ENCODE measurements at regions not wholly inside any gene's neighbourhood (a gene's known extent, or its start where the extent isn't known, plus 50 kb on each side); places are given as distances from the start of the nearest gene placed in this dataset.

DNA sequence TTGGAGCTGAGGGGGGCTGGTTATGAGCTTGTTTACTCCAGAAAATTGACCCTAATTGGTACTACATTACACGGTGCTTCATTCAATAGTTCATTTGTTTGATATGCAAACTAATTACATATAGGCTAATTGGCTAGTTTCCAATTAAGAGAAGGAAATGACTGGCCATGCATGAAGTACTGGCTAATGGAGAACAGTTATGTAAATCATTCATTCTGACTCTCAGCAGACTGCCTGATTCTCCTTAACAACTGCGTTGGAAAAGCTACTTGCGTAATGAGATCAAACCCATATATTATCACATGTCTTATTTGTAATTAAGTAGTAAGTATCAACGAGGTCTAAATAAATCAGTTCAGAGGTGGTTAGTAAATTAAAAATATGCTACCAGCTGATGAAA is 81.8 kb upstream of the CTTNBP2 start:
- H2AFZ ChIP-seq (ENCODE audit: control insufficient read depth, low read length) = no peak overlapping the region
- no peak for TF ChIP-seq EZH2 (IDR thresholded peaks at IDR 0.05; ENCODE audit: low read length)
- TF ChIP-seq CTCF (optimal IDR thresholded peaks at IDR 0.05 in 1 of 3, IDR thresholded peaks at IDR 0.05 in 1 of 3, conservative IDR thresholded peaks at IDR 0.05 in 1 of 3; ENCODE audit: extremely low read depth in 1 of 3, insufficient read depth in 2 of 3, low read length in 3 of 3) = no peak
- no peaks in the 10 kb centered on the region for H3K9me1 ChIP-seq (ENCODE audit: control insufficient read depth, extremely low read depth, insufficient read depth, low read length)
- H4K20me1 ChIP-seq (ENCODE audit: control insufficient read depth, extremely low read depth, insufficient read depth, low read length) = no peaks in the 10 kb centered on the region
- FAIRE-seq (no peak), DNase-seq (ENCODE audit: low read depth, low spot score) (no peak)
- H3K79me2 ChIP-seq (ENCODE audit: control insufficient read depth, insufficient read depth, low read length) = no peaks in the 10 kb centered on the region
- H3K27ac ChIP-seq (ENCODE audit: control insufficient read depth, insufficient read depth, low read length) = no peak overlapping the region
- no peak overlapping the region for H3K4me2 ChIP-seq (ENCODE audit: control insufficient read depth, extremely low read depth, insufficient read depth, low read depth, low read length)
- no peaks in the 10 kb centered on the region for H3K9me3 ChIP-seq (ENCODE audit: control insufficient read depth, low read depth, low read length)
- no peaks in the 10 kb centered on the region for H3K36me3 ChIP-seq (ENCODE audit: control insufficient read depth in 2 of 2, extremely low read depth in 1 of 2, insufficient read depth in 2 of 2, low read length in 2 of 2)
- dilution Hi-C loops (cut with MboI; ENCODE audit: extremely low pct_ligation_motif_present, low sequenced_read_pairs) = no loop called here
- H3K27me3 ChIP-seq (ENCODE audit: control insufficient read depth, extremely low read depth, insufficient read depth, low read length) = no peaks in the 10 kb centered on the region
- H3K4me3 ChIP-seq (ENCODE audit: control insufficient read depth in 2 of 3, extremely low read depth in 1 of 3, insufficient read depth in 2 of 3, low read depth in 1 of 3, low read length in 3 of 3) = no peak overlapping the region
- no peak overlapping the region for H3K9ac ChIP-seq (ENCODE audit: control insufficient read depth, extremely low read depth, insufficient read depth, low read length)
- peaks cover 19% of the 10 kb centered on the region for H3K4me1 ChIP-seq (ENCODE audit: control insufficient read depth, extremely low read depth, insufficient read depth, low read length)

GRCh38 chr7:117960351-117960750 is 87.1 kb upstream of the CTTNBP2 start:
- FAIRE-seq = no peak
- Histone ChIP-seq H3K27ac (ENCODE audit: control insufficient read depth, insufficient read depth, low read length) (no peak overlapping the region), H2AFZ (ENCODE audit: control insufficient read depth, low read length) (no peak overlapping the region), H3K4me1 (ENCODE audit: control insufficient read depth, extremely low read depth, insufficient read depth, low read length) (no peaks in the 10 kb centered on the region), H3K4me2 (ENCODE audit: control insufficient read depth, extremely low read depth, insufficient read depth, low read depth, low read length) (no peak overlapping the region), H3K36me3 (ENCODE audit: control insufficient read depth in 2 of 2, extremely low read depth in 1 of 2, insufficient read depth in 2 of 2, low read length in 2 of 2) (no peaks in the 10 kb centered on the region), H3K9ac (ENCODE audit: control insufficient read depth, extremely low read depth, insufficient read depth, low read length) (no peak overlapping the region), H3K79me2 (ENCODE audit: control insufficient read depth, insufficient read depth, low read length) (no peaks in the 10 kb centered on the region), H3K27me3 (ENCODE audit: control insufficient read depth, extremely low read depth, insufficient read depth, low read length) (no peaks in the 10 kb centered on the region), H3K9me3 (ENCODE audit: control insufficient read depth, low read depth, low read length) (no peaks in the 10 kb centered on the region), H3K9me1 (ENCODE audit: control insufficient read depth, extremely low read depth, insufficient read depth, low read length) (no peaks in the 10 kb centered on the region), H3K4me3 (ENCODE audit: control insufficient read depth in 2 of 3, extremely low read depth in 1 of 3, insufficient read depth in 2 of 3, low read depth in 1 of 3, low read length in 3 of 3) (no peak overlapping the region), H4K20me1 (ENCODE audit: control insufficient read depth, extremely low read depth, insufficient read depth, low read length) (no peaks in the 10 kb centered on the region)
- TF ChIP-seq CTCF (optimal IDR thresholded peaks at IDR 0.05 in 1 of 3, IDR thresholded peaks at IDR 0.05 in 1 of 3, conservative IDR thresholded peaks at IDR 0.05 in 1 of 3; ENCODE audit: extremely low read depth in 1 of 3, insufficient read depth in 2 of 3, low read length in 3 of 3) (no peak), EZH2 (IDR thresholded peaks at IDR 0.05; ENCODE audit: low read length) (no peak)
- DNase-seq (ENCODE audit: low read depth, low spot score) = no peak
- dilution Hi-C loops (cut with MboI; ENCODE audit: extremely low pct_ligation_motif_present, low sequenced_read_pairs) = no loop called here

Measured in keratinocyte (primary cell).